ENCODE measurements at regions not wholly inside any gene's neighbourhood (a gene's known extent, or its start where the extent isn't known, plus 50 kb on each side); places are given as distances from the start of the nearest gene placed in this dataset.

DNA sequence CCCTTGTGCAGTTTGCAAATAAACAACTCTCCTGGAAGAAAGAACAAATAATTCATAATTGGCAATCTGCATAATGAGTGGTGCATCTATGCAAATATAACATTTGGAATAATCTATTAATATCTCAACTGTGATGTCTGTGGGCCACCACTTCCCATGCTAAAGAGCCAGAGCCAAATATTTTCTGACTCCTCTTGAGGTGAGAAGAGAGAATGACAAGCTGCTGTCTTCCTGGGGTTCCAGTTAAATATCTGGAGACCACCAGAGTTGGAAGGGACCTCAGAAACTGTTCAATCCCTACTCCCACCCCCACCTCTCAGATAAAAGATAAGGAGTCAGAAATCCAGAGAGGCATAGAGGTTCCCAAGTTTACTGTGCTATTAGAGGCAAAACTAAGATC lies 241.0 kb upstream of the SLC14A2 start:
- TF ChIP-seq, protein P1, sequence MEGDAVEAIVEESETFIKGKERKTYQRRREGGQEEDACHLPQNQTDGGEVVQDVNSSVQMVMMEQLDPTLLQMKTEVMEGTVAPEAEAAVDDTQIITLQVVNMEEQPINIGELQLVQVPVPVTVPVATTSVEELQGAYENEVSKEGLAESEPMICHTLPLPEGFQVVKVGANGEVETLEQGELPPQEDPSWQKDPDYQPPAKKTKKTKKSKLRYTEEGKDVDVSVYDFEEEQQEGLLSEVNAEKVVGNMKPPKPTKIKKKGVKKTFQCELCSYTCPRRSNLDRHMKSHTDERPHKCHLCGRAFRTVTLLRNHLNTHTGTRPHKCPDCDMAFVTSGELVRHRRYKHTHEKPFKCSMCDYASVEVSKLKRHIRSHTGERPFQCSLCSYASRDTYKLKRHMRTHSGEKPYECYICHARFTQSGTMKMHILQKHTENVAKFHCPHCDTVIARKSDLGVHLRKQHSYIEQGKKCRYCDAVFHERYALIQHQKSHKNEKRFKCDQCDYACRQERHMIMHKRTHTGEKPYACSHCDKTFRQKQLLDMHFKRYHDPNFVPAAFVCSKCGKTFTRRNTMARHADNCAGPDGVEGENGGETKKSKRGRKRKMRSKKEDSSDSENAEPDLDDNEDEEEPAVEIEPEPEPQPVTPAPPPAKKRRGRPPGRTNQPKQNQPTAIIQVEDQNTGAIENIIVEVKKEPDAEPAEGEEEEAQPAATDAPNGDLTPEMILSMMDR (IDR thresholded peaks at IDR 0.05), result no peak
- no peak for TF ChIP-seq POLR2A (IDR thresholded peaks at IDR 0.05)
